ENCODE measurements at regions not wholly inside any gene's neighbourhood (a gene's known extent, or its start where the extent isn't known, plus 50 kb on each side); places are given as distances from the start of the nearest gene placed in this dataset.

DNA sequence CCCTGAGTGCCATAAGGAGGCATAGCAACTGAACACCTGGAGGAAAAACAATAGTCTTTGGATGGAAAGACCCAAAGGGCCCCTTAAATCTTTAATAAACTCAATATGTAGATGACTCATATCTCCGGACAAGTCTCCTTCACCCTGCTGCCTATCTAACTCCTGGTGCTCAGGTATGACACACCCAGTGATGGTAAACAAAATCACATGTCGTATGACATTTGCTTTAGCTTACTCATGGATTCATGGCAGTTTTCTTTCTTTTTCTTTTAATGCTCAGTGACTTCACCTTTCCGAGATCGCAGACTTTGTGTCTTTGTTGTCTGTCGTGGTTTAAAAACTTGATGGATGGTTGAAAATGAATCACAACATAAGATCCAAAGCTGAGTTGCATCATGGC lies 208.5 kb upstream of the PROX1 start:
- TF ChIP-seq, protein P1, sequence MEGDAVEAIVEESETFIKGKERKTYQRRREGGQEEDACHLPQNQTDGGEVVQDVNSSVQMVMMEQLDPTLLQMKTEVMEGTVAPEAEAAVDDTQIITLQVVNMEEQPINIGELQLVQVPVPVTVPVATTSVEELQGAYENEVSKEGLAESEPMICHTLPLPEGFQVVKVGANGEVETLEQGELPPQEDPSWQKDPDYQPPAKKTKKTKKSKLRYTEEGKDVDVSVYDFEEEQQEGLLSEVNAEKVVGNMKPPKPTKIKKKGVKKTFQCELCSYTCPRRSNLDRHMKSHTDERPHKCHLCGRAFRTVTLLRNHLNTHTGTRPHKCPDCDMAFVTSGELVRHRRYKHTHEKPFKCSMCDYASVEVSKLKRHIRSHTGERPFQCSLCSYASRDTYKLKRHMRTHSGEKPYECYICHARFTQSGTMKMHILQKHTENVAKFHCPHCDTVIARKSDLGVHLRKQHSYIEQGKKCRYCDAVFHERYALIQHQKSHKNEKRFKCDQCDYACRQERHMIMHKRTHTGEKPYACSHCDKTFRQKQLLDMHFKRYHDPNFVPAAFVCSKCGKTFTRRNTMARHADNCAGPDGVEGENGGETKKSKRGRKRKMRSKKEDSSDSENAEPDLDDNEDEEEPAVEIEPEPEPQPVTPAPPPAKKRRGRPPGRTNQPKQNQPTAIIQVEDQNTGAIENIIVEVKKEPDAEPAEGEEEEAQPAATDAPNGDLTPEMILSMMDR (IDR thresholded peaks at IDR 0.05; ENCODE audit: low read length): no peak
- no peak for TF ChIP-seq EZH2 (IDR thresholded peaks at IDR 0.05; ENCODE audit: borderline replicate concordance, low read length)
- no peak overlapping the region for H3K9ac ChIP-seq (ENCODE audit: low read length)
- H3K4me3 ChIP-seq (ENCODE audit: low read depth, low read length, poor library complexity, severe bottlenecking): no peak overlapping the region
- H3K9me3 ChIP-seq (ENCODE audit: low read length): no peaks in the 10 kb centered on the region
- H3K4me2 ChIP-seq (ENCODE audit: low read length): no peak overlapping the region
- no peak overlapping the region for H3K27ac ChIP-seq (ENCODE audit: low read depth, low read length, poor library complexity, severe bottlenecking)
- H3K27me3 ChIP-seq (ENCODE audit: insufficient read depth, low read length): no peaks in the 10 kb centered on the region
- H4K20me1 ChIP-seq (ENCODE audit: insufficient read depth, low read length): no peaks in the 10 kb centered on the region
- H3K4me1 ChIP-seq (ENCODE audit: insufficient read depth, low read length, severe bottlenecking): no peaks in the 10 kb centered on the region
- H3K79me2 ChIP-seq (ENCODE audit: insufficient read depth, low read length): no peaks in the 10 kb centered on the region
- H2AFZ ChIP-seq (ENCODE audit: low read length): no peak overlapping the region
- H3K9me2 ChIP-seq (ENCODE audit: low read depth, low read length): no peaks in the 10 kb centered on the region
- H3K36me3 ChIP-seq (ENCODE audit: insufficient read depth, low read length): no peaks in the 10 kb centered on the region
- no peaks in the 10 kb centered on the region for H3F3A ChIP-seq (ENCODE audit: insufficient read depth, low read length)

DNA sequence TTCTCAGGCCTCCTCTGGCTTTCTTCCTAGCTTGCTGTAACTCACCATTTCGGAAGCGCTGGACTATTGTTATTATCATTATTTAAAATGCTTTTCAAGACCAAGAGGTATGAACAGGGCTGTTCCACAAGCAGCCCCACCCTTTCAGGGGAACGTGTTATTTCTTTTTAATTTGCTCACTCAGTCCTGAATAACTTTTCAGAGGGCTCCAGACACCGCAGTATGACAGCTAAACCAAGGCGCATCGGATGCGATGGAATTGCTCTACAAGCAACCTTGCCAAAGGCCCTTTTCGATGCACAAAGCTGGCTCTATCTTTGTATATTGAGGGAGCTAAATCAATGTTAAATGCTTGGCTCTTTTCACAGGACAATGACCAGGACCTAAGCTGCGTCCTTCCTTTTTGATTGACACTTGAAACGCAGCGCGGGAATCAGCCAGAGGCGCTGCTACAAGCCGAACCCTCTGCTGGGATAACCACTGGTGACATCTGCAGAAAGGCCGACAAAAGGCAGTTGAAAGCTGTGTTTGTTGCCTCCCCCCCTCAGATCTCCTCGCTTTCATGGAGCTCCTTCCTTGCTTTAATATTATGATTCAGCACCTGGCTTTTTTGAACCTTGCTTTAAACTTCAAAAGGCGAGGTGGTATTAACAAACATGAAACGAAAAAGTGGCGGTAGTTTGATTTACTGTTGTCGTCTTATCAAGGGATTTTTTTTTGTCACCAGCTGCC lies 204.7 kb upstream of the PROX1 start:
- Histone ChIP-seq H3K27ac (ENCODE audit: low read depth, low read length, poor library complexity, severe bottlenecking) (no peak overlapping the region), H3K9me2 (ENCODE audit: low read depth, low read length) (no peaks in the 10 kb centered on the region), H4K20me1 (ENCODE audit: insufficient read depth, low read length) (no peaks in the 10 kb centered on the region), H3K36me3 (ENCODE audit: insufficient read depth, low read length) (no peaks in the 10 kb centered on the region), H3K9ac (ENCODE audit: low read length) (no peak overlapping the region), H3K4me3 (ENCODE audit: low read depth, low read length, poor library complexity, severe bottlenecking) (no peak overlapping the region), H2AFZ (ENCODE audit: low read length) (no peak overlapping the region), H3K9me3 (ENCODE audit: low read length) (no peaks in the 10 kb centered on the region), H3K27me3 (ENCODE audit: insufficient read depth, low read length) (no peaks in the 10 kb centered on the region), H3K4me1 (ENCODE audit: insufficient read depth, low read length, severe bottlenecking) (no peaks in the 10 kb centered on the region), H3F3A (ENCODE audit: insufficient read depth, low read length) (no peaks in the 10 kb centered on the region), H3K4me2 (ENCODE audit: low read length) (no peak overlapping the region), H3K79me2 (ENCODE audit: insufficient read depth, low read length) (no peaks in the 10 kb centered on the region)
- TF ChIP-seq, protein P1 (IDR thresholded peaks at IDR 0.05; ENCODE audit: low read length): no peak
- no peak for TF ChIP-seq EZH2 (IDR thresholded peaks at IDR 0.05; ENCODE audit: borderline replicate concordance, low read length)

DNA sequence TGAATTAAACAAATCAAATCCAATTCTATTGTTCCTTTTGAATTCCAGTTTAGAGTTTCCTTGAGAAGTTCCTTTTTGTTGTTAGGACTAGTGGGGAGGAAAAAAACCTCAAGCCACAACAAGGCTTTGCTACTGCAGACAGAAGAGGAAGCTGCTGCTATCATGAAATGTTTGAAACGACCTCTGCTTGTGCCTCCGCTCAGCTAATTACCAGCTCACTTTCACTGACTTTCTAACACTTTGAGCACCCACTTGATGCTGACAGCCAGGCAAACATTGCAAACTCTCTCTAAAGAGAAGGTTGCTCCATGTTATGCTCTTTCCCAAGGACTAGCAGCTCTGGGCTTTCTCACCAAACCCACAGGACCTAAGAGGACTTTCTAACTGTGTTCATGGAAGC lies 203.9 kb upstream of the PROX1 start:
- H3K9me2 ChIP-seq (ENCODE audit: low read depth, low read length): no peaks in the 10 kb centered on the region
- H3F3A ChIP-seq (ENCODE audit: insufficient read depth, low read length): no peaks in the 10 kb centered on the region
- no peak overlapping the region for H3K4me3 ChIP-seq (ENCODE audit: low read depth, low read length, poor library complexity, severe bottlenecking)
- no peaks in the 10 kb centered on the region for H4K20me1 ChIP-seq (ENCODE audit: insufficient read depth, low read length)
- H3K4me1 ChIP-seq (ENCODE audit: insufficient read depth, low read length, severe bottlenecking): no peaks in the 10 kb centered on the region
- H3K36me3 ChIP-seq (ENCODE audit: insufficient read depth, low read length): no peaks in the 10 kb centered on the region
- no peaks in the 10 kb centered on the region for H3K27me3 ChIP-seq (ENCODE audit: insufficient read depth, low read length)
- H2AFZ ChIP-seq (ENCODE audit: low read length): no peak overlapping the region
- H3K27ac ChIP-seq (ENCODE audit: low read depth, low read length, poor library complexity, severe bottlenecking): no peak overlapping the region
- no peak overlapping the region for H3K9ac ChIP-seq (ENCODE audit: low read length)
- H3K9me3 ChIP-seq (ENCODE audit: low read length): no peaks in the 10 kb centered on the region
- TF ChIP-seq, protein P1 (IDR thresholded peaks at IDR 0.05; ENCODE audit: low read length): no peak
- TF ChIP-seq EZH2 (IDR thresholded peaks at IDR 0.05; ENCODE audit: borderline replicate concordance, low read length): no peak
- no peak overlapping the region for H3K4me2 ChIP-seq (ENCODE audit: low read length)
- no peaks in the 10 kb centered on the region for H3K79me2 ChIP-seq (ENCODE audit: insufficient read depth, low read length)

All from OCI-LY1 (cell line).